ENCODE measurements at regions not wholly inside any gene's neighbourhood (a gene's known extent, or its start where the extent isn't known, plus 50 kb on each side); places are given as distances from the start of the nearest gene placed in this dataset.
"Not testable (repeated sequence)": the region's sequence is repeated elsewhere in the genome, so short reads cannot be mapped to it uniquely, and the experiment has no call there.

- H3K9ac ChIP-seq (ENCODE audit: extremely low read depth, low read length, poor library complexity, severe bottlenecking), result no peak overlapping the region
- no peak for DNase-seq
- WGBS, 2 experiments (ENCODE audit: insufficient coverage in 1 of 2, insufficient read length in 1 of 2), result 91 to 93% methylated on average over 6 of the region's 6 CpGs
- no peak overlapping the region for H3K27ac ChIP-seq (ENCODE audit: low read depth, low read length)
- no peaks in the 10 kb centered on the region for H3K4me1 Mint-ChIP-seq
- H3K36me3 ChIP-seq (ENCODE audit: control insufficient read depth, insufficient read depth, low read length), result no peaks in the 10 kb centered on the region
- H3K4me1 ChIP-seq (ENCODE audit: control insufficient read depth, insufficient read depth, low read length), result no peaks in the 10 kb centered on the region
- H3K27me3 Mint-ChIP-seq (ENCODE audit: insufficient read depth), result no peaks in the 10 kb centered on the region
- H3K4me3 Mint-ChIP-seq, result no peak overlapping the region
- H3K9me3 Mint-ChIP-seq, result peaks cover 3% of the 10 kb centered on the region
- H3K27me3 ChIP-seq (ENCODE audit: control insufficient read depth, insufficient read depth, low read length, poor library complexity, severe bottlenecking), result no peaks in the 10 kb centered on the region
- H3K27ac Mint-ChIP-seq, result no peak overlapping the region
- no peaks in the 10 kb centered on the region for H3K36me3 Mint-ChIP-seq (ENCODE audit: low read depth)
- H3K9me3 ChIP-seq (ENCODE audit: control insufficient read depth, low read length), result peaks cover 13% of the 10 kb centered on the region
- H3K4me3 ChIP-seq (ENCODE audit: low read length), result no peak overlapping the region
- TF ChIP-seq CTCF (conservative IDR thresholded peaks at IDR 0.05), result no peak
Observed at GRCh38 chr14:53716578-53716977, 240.0 kb downstream of the BMP4 start.

- Mint-ChIP-seq H3K27me3 (ENCODE audit: insufficient read depth) (no peaks in the 10 kb centered on the region), H3K36me3 (ENCODE audit: low read depth) (no peaks in the 10 kb centered on the region), H3K4me1 (peaks cover 2% of the 10 kb centered on the region), H3K4me3 (no peak overlapping the region), H3K9me3 (peaks cover 3% of the 10 kb centered on the region), H3K27ac (no peak overlapping the region)
- H3K36me3 ChIP-seq (ENCODE audit: control insufficient read depth, insufficient read depth, low read length), result no peaks in the 10 kb centered on the region
- 85 to 94% methylated on average over 2 to 3 of the region's 3 CpGs for WGBS, 2 experiments (ENCODE audit: insufficient coverage in 1 of 2, insufficient read length in 1 of 2)
- no peaks in the 10 kb centered on the region for H3K4me1 ChIP-seq (ENCODE audit: control insufficient read depth, insufficient read depth, low read length)
- H3K4me3 ChIP-seq (ENCODE audit: low read length), result no peak overlapping the region
- no peak overlapping the region for H3K27ac ChIP-seq (ENCODE audit: low read depth, low read length)
- H3K9me3 ChIP-seq (ENCODE audit: control insufficient read depth, low read length), result peaks cover 3% of the 10 kb centered on the region
- no peak overlapping the region for H3K9ac ChIP-seq (ENCODE audit: extremely low read depth, low read length, poor library complexity, severe bottlenecking)
- no peak for DNase-seq
- TF ChIP-seq CTCF (conservative IDR thresholded peaks at IDR 0.05), result no peak
- H3K27me3 ChIP-seq (ENCODE audit: control insufficient read depth, insufficient read depth, low read length, poor library complexity, severe bottlenecking), result no peaks in the 10 kb centered on the region
Observed at GRCh38 chr14:53715193-53715721, 241.4 kb downstream of the BMP4 start.

DNA sequence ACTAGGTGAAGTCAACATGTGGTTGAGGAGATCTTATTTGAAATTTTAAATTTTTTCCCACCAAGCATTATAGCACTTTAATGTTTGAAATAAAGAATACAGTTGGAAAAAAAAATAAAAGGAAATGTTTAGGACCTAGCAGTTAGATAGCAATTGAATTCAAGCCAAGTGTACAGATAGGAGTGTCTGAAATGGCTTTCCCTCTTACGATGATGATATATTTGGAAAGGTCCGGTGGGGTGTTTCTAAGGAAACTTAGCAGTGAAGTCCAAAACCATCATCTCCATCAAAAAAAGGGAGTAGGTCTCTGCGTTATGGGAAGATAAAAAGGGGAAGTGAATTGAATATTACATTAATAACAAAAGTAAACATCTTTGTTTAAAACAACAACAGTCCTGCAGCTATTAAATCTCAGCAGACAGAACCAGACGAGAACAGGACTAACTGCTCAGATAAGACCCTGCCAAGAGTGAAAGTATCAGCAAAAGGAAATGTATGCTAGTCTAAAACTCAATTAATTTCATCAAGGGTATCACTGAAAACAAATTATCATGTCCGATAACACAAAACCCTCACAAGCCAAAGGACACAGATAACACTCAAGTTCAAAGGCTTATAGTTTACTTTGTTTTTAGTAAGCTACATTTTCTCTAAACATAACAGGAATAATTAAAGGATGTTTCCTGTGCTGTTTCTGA, 242.0 kb downstream of the BMP4 start:
- no peak overlapping the region for H3K27ac ChIP-seq (ENCODE audit: low read depth, low read length)
- no peak overlapping the region for H3K9ac ChIP-seq (ENCODE audit: extremely low read depth, low read length, poor library complexity, severe bottlenecking)
- H3K4me1 ChIP-seq (ENCODE audit: control insufficient read depth, insufficient read depth, low read length), result no peaks in the 10 kb centered on the region
- peaks cover 2% of the 10 kb centered on the region for H3K4me1 Mint-ChIP-seq
- TF ChIP-seq CTCF (conservative IDR thresholded peaks at IDR 0.05), result no peak
- peaks cover 3% of the 10 kb centered on the region for H3K9me3 ChIP-seq (ENCODE audit: control insufficient read depth, low read length)
- H3K4me3 ChIP-seq (ENCODE audit: low read length), result no peak overlapping the region
- H3K27ac Mint-ChIP-seq, result no peak overlapping the region
- H3K9me3 Mint-ChIP-seq, result peaks cover 3% of the 10 kb centered on the region
- no peaks in the 10 kb centered on the region for H3K36me3 ChIP-seq (ENCODE audit: control insufficient read depth, insufficient read depth, low read length)
- no peaks in the 10 kb centered on the region for H3K36me3 Mint-ChIP-seq (ENCODE audit: low read depth)
- DNase-seq, result no peak
- H3K27me3 ChIP-seq (ENCODE audit: control insufficient read depth, insufficient read depth, low read length, poor library complexity, severe bottlenecking), result no peaks in the 10 kb centered on the region
- WGBS, 2 experiments (ENCODE audit: insufficient coverage in 1 of 2, insufficient read length in 1 of 2), result 63 to 83% methylated on average over 1 to 4 of the region's 5 CpGs
- H3K27me3 Mint-ChIP-seq (ENCODE audit: insufficient read depth), result no peaks in the 10 kb centered on the region
- no peak overlapping the region for H3K4me3 Mint-ChIP-seq

DNA sequence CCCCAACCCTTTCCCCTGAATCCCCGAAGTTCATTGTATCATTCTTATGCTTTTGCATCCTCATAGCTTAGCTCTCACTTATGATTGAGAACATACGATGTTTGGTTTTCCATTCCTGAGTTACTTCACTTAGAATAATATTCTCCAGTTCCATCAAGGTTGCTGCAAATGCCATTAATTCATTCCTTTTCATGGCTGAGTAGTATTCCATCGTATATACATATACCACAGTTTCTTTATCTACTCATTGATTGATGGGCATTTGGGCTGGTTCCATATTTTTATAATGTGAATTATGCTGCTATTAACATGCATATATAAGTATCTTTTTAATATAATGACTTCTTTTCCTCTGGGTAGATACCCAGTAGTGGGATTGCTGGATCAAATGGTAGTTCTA, 243.7 kb downstream of the BMP4 start:
- not testable (repeated sequence) for H3K27ac Mint-ChIP-seq; H3K9me3 ChIP-seq (ENCODE audit: control insufficient read depth, low read length); H3K36me3 ChIP-seq (ENCODE audit: control insufficient read depth, insufficient read depth, low read length); H3K4me3 Mint-ChIP-seq; H3K27me3 ChIP-seq (ENCODE audit: control insufficient read depth, insufficient read depth, low read length, poor library complexity, severe bottlenecking); H3K36me3 Mint-ChIP-seq (ENCODE audit: low read depth); H3K9ac ChIP-seq (ENCODE audit: extremely low read depth, low read length, poor library complexity, severe bottlenecking); H3K9me3 Mint-ChIP-seq; H3K4me3 ChIP-seq (ENCODE audit: low read length); H3K4me1 Mint-ChIP-seq; H3K27me3 Mint-ChIP-seq (ENCODE audit: insufficient read depth); DNase-seq; H3K4me1 ChIP-seq (ENCODE audit: control insufficient read depth, insufficient read depth, low read length); H3K27ac ChIP-seq (ENCODE audit: low read depth, low read length)
- WGBS, 2 experiments (ENCODE audit: insufficient coverage in 1 of 2, insufficient read length in 1 of 2), result 91 to 97% methylated on average over 2 to 3 of the region's 3 CpGs
